Cardiac fibroblast (primary cell): ENCODE measurements at regions not wholly inside any gene's neighbourhood (a gene's known extent, or its start where the extent isn't known, plus 50 kb on each side); places are given as distances from the start of the nearest gene placed in this dataset.

ENCODE experiments used
- DNase-seq, 2 donors: peaks; one replicate each; pipeline versions ENCODE4 v3.0.0 to v3.0.0-alpha.2; 2010; ENCODE audit warnings: low read depth in 2 of 2
- H3K4me3 ChIP-seq, 2 donors: replicated peaks in 1 of 2; 1 replicate in 1 of 2; 2 replicates in 1 of 2; pipeline ENCODE4 v1.5.1; 2011; ENCODE audit warnings: low read depth in 2 of 2, low read length in 2 of 2, mild to moderate bottlenecking in 2 of 2, moderate library complexity in 1 of 2
- CTCF ChIP-seq: IDR thresholded peaks from one replicate; pipeline ENCODE4 v1.5.1; 2011; ENCODE audit warnings: low read depth, mild to moderate bottlenecking, low read length, inconsistent platforms

- TF ChIP-seq CTCF, result no peak
- DNase-seq, result no peak
- H3K4me3 ChIP-seq, result no peak overlapping the region
Observed at GRCh38 chr10:123597676-123598075, 68.5 kb upstream of the GPR26 start.

- H3K4me3 ChIP-seq, result no peak overlapping the region
- no peak for DNase-seq
- no peak for TF ChIP-seq CTCF
Observed at GRCh38 chr10:123599366-123599849, 66.7 kb upstream of the GPR26 start.

GRCh38 chr10:123600177-123600576, 66.0 kb upstream of the GPR26 start:
- no peak for DNase-seq
- TF ChIP-seq CTCF, result no peak
- no peak overlapping the region for H3K4me3 ChIP-seq

- no peak for DNase-seq
- TF ChIP-seq CTCF, result no peak
- H3K4me3 ChIP-seq, result no peak overlapping the region
Observed at GRCh38 chr10:123603130-123603529, 63.0 kb upstream of the GPR26 start.

- TF ChIP-seq CTCF, result no peak
- DNase-seq, result no peak
- no peak overlapping the region for H3K4me3 ChIP-seq
Observed at GRCh38 chr10:123604506-123604905, 61.6 kb upstream of the GPR26 start.

GRCh38 chr10:123606006-123606405, 60.1 kb upstream of the GPR26 start:
- no peak for DNase-seq
- no peak overlapping the region for H3K4me3 ChIP-seq
- no peak for TF ChIP-seq CTCF

GRCh38 chr10:123606955-123607354, 59.2 kb upstream of the GPR26 start:
- no peak for TF ChIP-seq CTCF
- no peak overlapping the region for H3K4me3 ChIP-seq
- DNase-seq, result no peak
